ENCODE measurements at regions not wholly inside any gene's neighbourhood (a gene's known extent, or its start where the extent isn't known, plus 50 kb on each side); places are given as distances from the start of the nearest gene placed in this dataset.

DNA sequence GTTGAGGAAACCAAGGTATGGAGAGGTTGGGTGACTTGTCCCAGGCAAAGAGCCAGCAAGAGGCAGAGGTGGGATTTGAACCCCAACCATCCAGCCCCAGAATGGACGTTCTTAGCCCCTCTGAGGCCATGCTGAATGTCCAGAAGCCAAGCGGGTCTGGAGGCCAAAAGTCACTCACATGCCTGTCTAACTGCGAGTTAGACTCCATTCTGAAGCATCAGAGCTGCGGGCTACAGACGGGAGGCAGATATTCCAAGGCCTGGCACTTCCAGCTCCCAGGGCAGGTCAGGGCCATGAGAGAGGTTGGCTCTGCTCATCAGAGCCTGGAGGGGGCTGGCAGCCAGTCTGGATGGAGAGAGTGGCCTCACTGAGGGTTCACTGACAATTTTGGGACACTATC lies 616.5 kb downstream of the BRD1 start:
- TF ChIP-seq, protein P1, sequence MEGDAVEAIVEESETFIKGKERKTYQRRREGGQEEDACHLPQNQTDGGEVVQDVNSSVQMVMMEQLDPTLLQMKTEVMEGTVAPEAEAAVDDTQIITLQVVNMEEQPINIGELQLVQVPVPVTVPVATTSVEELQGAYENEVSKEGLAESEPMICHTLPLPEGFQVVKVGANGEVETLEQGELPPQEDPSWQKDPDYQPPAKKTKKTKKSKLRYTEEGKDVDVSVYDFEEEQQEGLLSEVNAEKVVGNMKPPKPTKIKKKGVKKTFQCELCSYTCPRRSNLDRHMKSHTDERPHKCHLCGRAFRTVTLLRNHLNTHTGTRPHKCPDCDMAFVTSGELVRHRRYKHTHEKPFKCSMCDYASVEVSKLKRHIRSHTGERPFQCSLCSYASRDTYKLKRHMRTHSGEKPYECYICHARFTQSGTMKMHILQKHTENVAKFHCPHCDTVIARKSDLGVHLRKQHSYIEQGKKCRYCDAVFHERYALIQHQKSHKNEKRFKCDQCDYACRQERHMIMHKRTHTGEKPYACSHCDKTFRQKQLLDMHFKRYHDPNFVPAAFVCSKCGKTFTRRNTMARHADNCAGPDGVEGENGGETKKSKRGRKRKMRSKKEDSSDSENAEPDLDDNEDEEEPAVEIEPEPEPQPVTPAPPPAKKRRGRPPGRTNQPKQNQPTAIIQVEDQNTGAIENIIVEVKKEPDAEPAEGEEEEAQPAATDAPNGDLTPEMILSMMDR (IDR thresholded peaks at IDR 0.05): no peak
- TF ChIP-seq ZFX (IDR thresholded peaks at IDR 0.05; ENCODE audit: borderline replicate concordance): no peak
